ENCODE measurements at regions not wholly inside any gene's neighbourhood (a gene's known extent, or its start where the extent isn't known, plus 50 kb on each side); places are given as distances from the start of the nearest gene placed in this dataset.

- Histone ChIP-seq H3K9ac (ENCODE audit: low read length) (no peak overlapping the region), H3K36me3 (ENCODE audit: insufficient read depth, low read length) (no peaks in the 10 kb centered on the region), H3K27me3 (ENCODE audit: control insufficient read depth in 1 of 2, insufficient read depth in 2 of 2, low read length in 2 of 2) (no peaks in the 10 kb centered on the region), H3K9me3 (ENCODE audit: low read length) (no peaks in the 10 kb centered on the region), H3K4me1 (ENCODE audit: insufficient read depth, low read length) (no peaks in the 10 kb centered on the region), H3K27ac (ENCODE audit: low read depth, low read length) (no peak overlapping the region), H3K4me3 (ENCODE audit: low read depth in 1 of 2, low read length in 2 of 2) (no peak overlapping the region)
Observed at GRCh38 chr5:125564317-125564975, 818.0 kb upstream of the ZNF608 start.

DNA sequence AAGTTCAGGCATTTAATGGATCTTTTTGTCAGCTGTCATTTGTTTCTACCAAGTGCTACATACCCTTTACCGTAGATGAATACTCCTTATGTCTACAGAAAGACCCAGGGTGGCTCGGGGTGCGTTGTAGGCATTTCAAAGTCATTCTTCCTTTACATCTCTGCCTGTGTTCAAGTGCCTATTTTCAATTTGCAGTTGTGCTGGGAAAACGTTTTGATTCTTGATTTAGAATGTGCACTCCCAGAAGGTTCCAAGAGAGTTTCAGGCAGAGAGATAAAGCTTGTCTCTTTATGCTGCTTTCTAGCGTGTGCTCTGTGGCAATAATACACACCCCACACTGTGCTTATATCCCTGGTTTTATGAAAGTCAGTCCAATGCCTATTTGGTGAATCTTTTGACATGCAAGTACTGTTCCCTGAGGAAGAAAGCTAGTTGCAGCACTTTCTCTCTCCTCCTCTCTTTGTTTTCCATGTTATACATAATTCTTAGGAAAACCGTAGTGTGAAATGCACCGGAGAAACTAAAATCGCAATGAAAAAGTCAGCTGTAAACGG lies 828.1 kb upstream of the ZNF608 start:
- Histone ChIP-seq H3K4me1 (ENCODE audit: insufficient read depth, low read length) (peaks cover 6% of the 10 kb centered on the region), H3K27me3 (ENCODE audit: control insufficient read depth in 1 of 2, insufficient read depth in 2 of 2, low read length in 2 of 2) (no peaks in the 10 kb centered on the region), H3K9me3 (ENCODE audit: low read length) (no peaks in the 10 kb centered on the region), H3K9ac (ENCODE audit: low read length) (no peak overlapping the region), H3K4me3 (ENCODE audit: low read depth in 1 of 2, low read length in 2 of 2) (no peak overlapping the region), H3K36me3 (ENCODE audit: insufficient read depth, low read length) (no peaks in the 10 kb centered on the region), H3K27ac (ENCODE audit: low read depth, low read length) (no peak overlapping the region)

DNA sequence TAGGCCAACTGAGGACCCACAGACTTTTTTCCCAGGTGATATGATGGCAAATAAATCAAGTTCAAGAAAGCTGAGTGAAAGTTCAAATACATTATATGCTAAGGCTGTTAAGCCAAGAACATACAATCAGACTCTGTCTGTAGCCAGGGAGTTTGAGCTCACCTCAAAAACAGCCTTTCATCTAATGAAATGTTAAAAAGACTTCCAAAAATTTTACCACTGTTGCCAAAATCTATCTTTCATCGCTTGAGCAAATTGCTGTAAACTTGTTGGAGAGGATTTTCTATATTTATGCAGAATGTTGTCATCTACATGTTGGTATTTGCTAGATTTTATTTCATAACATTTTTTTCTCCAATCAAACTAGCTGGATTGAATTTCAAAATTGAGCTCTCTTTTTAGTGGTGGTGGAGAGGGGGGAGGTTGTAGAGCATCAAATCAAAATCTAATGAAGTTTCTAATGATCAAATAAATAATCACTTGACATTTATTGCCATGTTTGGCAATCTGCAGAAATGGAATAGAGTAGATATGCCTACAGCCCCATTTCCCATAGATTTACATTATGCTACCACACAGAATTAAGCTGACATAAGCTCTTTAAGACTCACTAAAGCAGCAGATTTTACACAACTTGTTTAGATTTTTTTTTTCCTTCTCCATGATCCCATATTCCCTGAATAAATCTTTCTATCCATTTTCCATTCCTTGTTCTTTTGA lies 828.9 kb upstream of the ZNF608 start:
- H3K9ac ChIP-seq (ENCODE audit: low read length): no peak overlapping the region
- H3K27ac ChIP-seq (ENCODE audit: low read depth, low read length): no peak overlapping the region
- H3K36me3 ChIP-seq (ENCODE audit: insufficient read depth, low read length): no peaks in the 10 kb centered on the region
- no peaks in the 10 kb centered on the region for H3K9me3 ChIP-seq (ENCODE audit: low read length)
- H3K4me3 ChIP-seq (ENCODE audit: low read depth in 1 of 2, low read length in 2 of 2): no peak overlapping the region
- H3K4me1 ChIP-seq (ENCODE audit: insufficient read depth, low read length): peaks cover 6% of the 10 kb centered on the region
- no peaks in the 10 kb centered on the region for H3K27me3 ChIP-seq (ENCODE audit: control insufficient read depth in 1 of 2, insufficient read depth in 2 of 2, low read length in 2 of 2)

DNA sequence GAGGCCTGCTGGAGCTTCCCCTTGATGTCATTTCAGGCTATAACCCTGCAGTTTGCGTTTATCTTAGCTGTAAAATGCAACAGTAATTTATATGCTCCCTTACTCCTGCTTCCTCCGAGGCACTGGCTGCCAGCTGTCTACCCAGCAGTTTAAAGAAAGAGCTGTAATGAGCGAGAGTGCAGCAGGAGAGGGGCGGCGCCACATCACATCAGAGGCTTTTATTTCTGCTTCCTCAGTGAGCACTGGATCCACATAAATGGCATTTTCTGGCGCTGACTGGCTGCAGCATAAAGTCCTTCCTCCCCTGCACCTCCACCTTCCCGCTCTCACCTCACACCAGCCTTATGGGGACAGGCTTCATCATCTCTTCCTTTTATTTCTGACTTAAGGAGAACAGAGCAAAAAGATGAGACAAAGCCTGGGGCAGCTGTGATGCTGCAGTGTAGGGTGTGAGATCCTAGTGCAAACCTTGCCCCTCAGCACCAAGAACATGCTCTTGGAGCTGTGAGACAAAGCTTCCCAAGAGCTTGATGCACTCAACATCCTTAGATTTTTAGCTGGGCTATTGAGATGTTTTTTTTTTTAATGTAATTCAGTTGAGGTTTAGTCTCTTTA lies 829.6 kb upstream of the ZNF608 start:
- no peak overlapping the region for H3K9ac ChIP-seq (ENCODE audit: low read length)
- no peaks in the 10 kb centered on the region for H3K27me3 ChIP-seq (ENCODE audit: control insufficient read depth in 1 of 2, insufficient read depth in 2 of 2, low read length in 2 of 2)
- no peaks in the 10 kb centered on the region for H3K9me3 ChIP-seq (ENCODE audit: low read length)
- H3K4me1 ChIP-seq (ENCODE audit: insufficient read depth, low read length): peaks cover 6% of the 10 kb centered on the region
- no peak overlapping the region for H3K4me3 ChIP-seq (ENCODE audit: low read depth in 1 of 2, low read length in 2 of 2)
- no peak overlapping the region for H3K27ac ChIP-seq (ENCODE audit: low read depth, low read length)
- H3K36me3 ChIP-seq (ENCODE audit: insufficient read depth, low read length): no peaks in the 10 kb centered on the region

DNA sequence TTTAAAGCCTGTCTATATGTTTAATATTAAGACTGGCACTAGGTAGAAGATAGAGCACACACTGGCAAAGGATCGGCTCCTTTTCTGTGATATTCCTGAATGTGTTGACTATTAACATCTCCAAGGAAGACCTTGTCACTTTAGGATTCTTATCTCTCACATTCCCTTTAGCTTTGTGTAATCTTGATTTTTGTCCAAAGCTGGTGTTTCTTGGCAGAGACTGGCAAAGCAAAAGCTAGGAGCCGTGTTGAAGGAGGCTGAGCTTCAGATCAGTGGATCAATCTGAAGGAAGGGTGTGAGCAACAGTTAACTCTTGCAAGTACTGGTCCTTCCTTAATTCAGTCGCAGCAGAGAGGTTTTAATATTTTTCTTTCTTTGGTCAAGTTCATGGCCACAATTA lies 830.4 kb upstream of the ZNF608 start:
- no peaks in the 10 kb centered on the region for H3K9me3 ChIP-seq (ENCODE audit: low read length)
- H3K36me3 ChIP-seq (ENCODE audit: insufficient read depth, low read length): no peaks in the 10 kb centered on the region
- H3K27me3 ChIP-seq (ENCODE audit: control insufficient read depth in 1 of 2, insufficient read depth in 2 of 2, low read length in 2 of 2): no peaks in the 10 kb centered on the region
- H3K27ac ChIP-seq (ENCODE audit: low read depth, low read length): no peak overlapping the region
- no peak overlapping the region for H3K9ac ChIP-seq (ENCODE audit: low read length)
- H3K4me3 ChIP-seq (ENCODE audit: low read depth in 1 of 2, low read length in 2 of 2): no peak overlapping the region
- H3K4me1 ChIP-seq (ENCODE audit: insufficient read depth, low read length): peaks cover 10% of the 10 kb centered on the region

GRCh38 chr5:125578551-125578950 lies 832.1 kb upstream of the ZNF608 start:
- Histone ChIP-seq H3K4me3 (ENCODE audit: low read depth in 1 of 2, low read length in 2 of 2) (no peak overlapping the region), H3K27me3 (ENCODE audit: control insufficient read depth in 1 of 2, insufficient read depth in 2 of 2, low read length in 2 of 2) (no peaks in the 10 kb centered on the region), H3K9ac (ENCODE audit: low read length) (no peak overlapping the region), H3K9me3 (ENCODE audit: low read length) (no peaks in the 10 kb centered on the region), H3K4me1 (ENCODE audit: insufficient read depth, low read length) (peaks cover 19% of the 10 kb centered on the region), H3K36me3 (ENCODE audit: insufficient read depth, low read length) (no peaks in the 10 kb centered on the region), H3K27ac (ENCODE audit: low read depth, low read length) (no peak overlapping the region)

DNA sequence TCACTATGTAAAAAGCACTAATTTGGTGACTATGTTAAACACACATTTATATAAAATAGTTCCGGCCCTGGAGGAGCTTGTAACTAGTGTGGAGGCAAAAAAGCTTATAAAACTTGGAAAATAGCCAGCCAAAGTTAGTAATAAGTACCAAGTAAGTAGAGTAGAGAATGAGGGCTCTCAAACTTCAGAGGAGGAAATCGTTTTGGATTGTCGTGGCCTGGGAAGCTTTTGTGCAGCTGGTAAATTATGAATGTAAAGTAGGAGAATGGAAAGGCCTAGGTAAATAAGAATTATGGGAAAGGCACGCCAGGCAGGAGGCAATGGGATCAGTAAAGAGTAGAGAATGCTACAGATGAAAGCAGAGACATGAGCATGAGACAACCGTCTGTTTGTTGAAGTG lies 832.7 kb upstream of the ZNF608 start:
- Histone ChIP-seq H3K9ac (ENCODE audit: low read length) (no peak overlapping the region), H3K4me3 (ENCODE audit: low read depth in 1 of 2, low read length in 2 of 2) (no peak overlapping the region), H3K4me1 (ENCODE audit: insufficient read depth, low read length) (peaks cover 25% of the 10 kb centered on the region), H3K36me3 (ENCODE audit: insufficient read depth, low read length) (no peaks in the 10 kb centered on the region), H3K9me3 (ENCODE audit: low read length) (no peaks in the 10 kb centered on the region), H3K27ac (ENCODE audit: low read depth, low read length) (no peak overlapping the region), H3K27me3 (ENCODE audit: control insufficient read depth in 1 of 2, insufficient read depth in 2 of 2, low read length in 2 of 2) (no peaks in the 10 kb centered on the region)

DNA sequence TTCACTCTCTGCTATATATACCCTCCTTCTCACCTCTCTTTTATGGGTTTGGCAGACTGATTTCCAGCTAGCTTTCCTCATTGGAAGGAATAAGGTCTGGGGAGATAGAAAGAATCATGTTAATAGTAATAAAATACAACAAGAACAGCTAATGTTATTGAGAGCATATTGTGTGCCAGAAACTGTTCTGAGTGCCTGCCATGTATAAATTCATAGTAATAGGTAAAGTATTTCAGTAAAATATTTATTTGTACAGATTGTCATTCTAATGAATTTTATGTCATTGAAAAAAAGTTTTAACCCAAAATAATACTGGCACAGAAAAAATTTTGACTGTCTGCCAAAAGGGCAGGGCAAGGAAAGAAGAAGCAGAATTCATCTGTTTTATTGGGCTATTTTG lies 834.9 kb upstream of the ZNF608 start:
- Histone ChIP-seq H3K4me1 (ENCODE audit: insufficient read depth, low read length) (peaks cover 23% of the 10 kb centered on the region), H3K27ac (ENCODE audit: low read depth, low read length) (no peak overlapping the region), H3K9ac (ENCODE audit: low read length) (no peak overlapping the region), H3K36me3 (ENCODE audit: insufficient read depth, low read length) (no peaks in the 10 kb centered on the region), H3K27me3 (ENCODE audit: control insufficient read depth in 1 of 2, insufficient read depth in 2 of 2, low read length in 2 of 2) (no peaks in the 10 kb centered on the region), H3K4me3 (ENCODE audit: low read depth in 1 of 2, low read length in 2 of 2) (no peak overlapping the region), H3K9me3 (ENCODE audit: low read length) (no peaks in the 10 kb centered on the region)

- Histone ChIP-seq H3K36me3 (ENCODE audit: insufficient read depth, low read length) (no peaks in the 10 kb centered on the region), H3K4me3 (ENCODE audit: low read depth in 1 of 2, low read length in 2 of 2) (no peak overlapping the region), H3K9me3 (ENCODE audit: low read length) (no peaks in the 10 kb centered on the region), H3K9ac (ENCODE audit: low read length) (no peak overlapping the region), H3K27me3 (ENCODE audit: control insufficient read depth in 1 of 2, insufficient read depth in 2 of 2, low read length in 2 of 2) (no peaks in the 10 kb centered on the region), H3K27ac (ENCODE audit: low read depth, low read length) (no peak overlapping the region), H3K4me1 (ENCODE audit: insufficient read depth, low read length) (peaks cover 23% of the 10 kb centered on the region)
Observed at GRCh38 chr5:125582352-125582751, 835.9 kb upstream of the ZNF608 start.

DNA sequence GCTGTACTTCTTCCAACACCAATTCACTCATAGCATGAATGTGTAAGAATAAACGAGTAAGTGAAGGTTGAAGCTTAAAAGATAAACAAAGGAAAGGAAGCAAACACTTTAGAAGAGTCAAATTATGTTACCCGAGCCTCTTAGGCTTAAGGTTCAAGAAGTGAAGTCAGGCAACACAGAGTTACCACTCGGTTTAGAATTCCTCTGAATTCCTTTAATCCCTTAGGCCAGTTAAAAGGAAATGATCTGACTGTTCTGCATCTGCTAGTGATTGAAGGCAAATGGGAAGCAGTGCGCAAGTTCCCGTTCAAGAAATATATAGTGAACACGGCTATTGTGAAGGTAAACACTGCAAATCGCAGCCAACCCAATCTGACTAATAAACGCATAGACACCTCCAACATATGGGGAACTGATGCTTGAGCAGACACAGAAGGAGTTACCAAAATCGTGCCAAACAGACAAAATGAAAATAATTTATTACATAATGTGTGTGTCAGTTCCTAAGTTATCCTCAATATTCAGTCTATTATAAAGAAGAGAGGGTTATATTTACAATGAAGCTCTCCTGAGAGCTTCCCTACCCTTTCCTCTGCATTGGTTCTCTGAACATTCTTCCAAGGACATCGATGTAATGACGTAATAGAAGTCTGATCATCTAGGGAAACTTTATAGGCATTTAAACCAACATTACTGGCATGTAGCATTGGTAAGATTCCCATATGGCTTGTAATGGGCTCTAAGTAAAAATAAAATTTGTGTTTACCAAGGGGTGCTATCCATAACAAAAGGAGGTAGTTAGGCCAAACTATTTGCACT lies 837.1 kb upstream of the ZNF608 start:
- no peaks in the 10 kb centered on the region for H3K27me3 ChIP-seq (ENCODE audit: control insufficient read depth in 1 of 2, insufficient read depth in 2 of 2, low read length in 2 of 2)
- peaks cover 23% of the 10 kb centered on the region for H3K4me1 ChIP-seq (ENCODE audit: insufficient read depth, low read length)
- no peak overlapping the region for H3K27ac ChIP-seq (ENCODE audit: low read depth, low read length)
- no peaks in the 10 kb centered on the region for H3K9me3 ChIP-seq (ENCODE audit: low read length)
- no peaks in the 10 kb centered on the region for H3K36me3 ChIP-seq (ENCODE audit: insufficient read depth, low read length)
- no peak overlapping the region for H3K9ac ChIP-seq (ENCODE audit: low read length)
- no peak overlapping the region for H3K4me3 ChIP-seq (ENCODE audit: low read depth in 1 of 2, low read length in 2 of 2)

GRCh38 chr5:125584140-125584520 lies 837.7 kb upstream of the ZNF608 start:
- Histone ChIP-seq H3K4me3 (ENCODE audit: low read depth in 1 of 2, low read length in 2 of 2) (no peak overlapping the region), H3K9me3 (ENCODE audit: low read length) (no peaks in the 10 kb centered on the region), H3K36me3 (ENCODE audit: insufficient read depth, low read length) (no peaks in the 10 kb centered on the region), H3K4me1 (ENCODE audit: insufficient read depth, low read length) (peaks cover 23% of the 10 kb centered on the region), H3K27ac (ENCODE audit: low read depth, low read length) (no peak overlapping the region), H3K9ac (ENCODE audit: low read length) (no peak overlapping the region), H3K27me3 (ENCODE audit: control insufficient read depth in 1 of 2, insufficient read depth in 2 of 2, low read length in 2 of 2) (no peaks in the 10 kb centered on the region)

Measured in muscle layer of colon (tissue), 2 donors.